Tibial nerve (tissue), 4 donors: ENCODE measurements at regions not wholly inside any gene's neighbourhood (a gene's known extent, or its start where the extent isn't known, plus 50 kb on each side); places are given as distances from the start of the nearest gene placed in this dataset.

ENCODE experiments used
- DNase-seq, 2 donors: peaks; one replicate each; pipeline ENCODE4 v3.0.0-alpha.2; 2019; ENCODE audit warnings: low spot score in 2 of 2
- H3K27ac ChIP-seq, 4 donors: fragments of 200-600 bp; sonication (generic) in 3 of 4; one replicate each; pipeline ENCODE4 v1.5.1; 2017 to 2019; ENCODE audit warnings: mild to moderate bottlenecking in 1 of 4
- H3K27me3 ChIP-seq, 2 donors: fragments of 200-600 bp; sonication (generic) in 1 of 2; one replicate each; pipeline versions ENCODE4 v1.5.1 to v1.6.0; 2017 to 2019
- H3K36me3 ChIP-seq, 3 donors: fragments of 200-600 bp; sonication (generic); one replicate each; pipeline ENCODE4 v1.5.1; 2018 to 2019
- H3K4me1 ChIP-seq, 4 donors: fragments of 200-600 bp; sonication (generic) in 3 of 4; one replicate each; pipeline ENCODE4 v1.5.1; 2017 to 2019
- H3K4me3 ChIP-seq, 4 donors: fragments of 200-600 bp; sonication (generic) in 3 of 4; one replicate each; pipeline ENCODE4 v1.5.1; 2017 to 2019; ENCODE audit warnings: mild to moderate bottlenecking in 1 of 4, moderate library complexity in 1 of 4
- H3K9me3 ChIP-seq, 4 donors: fragments of 200-600 bp; sonication (generic) in 3 of 4; one replicate each; pipeline ENCODE4 v1.5.1; 2017 to 2019
- EP300 ChIP-seq, 2 donors: sonication (generic); formaldehyde crosslinking; IDR thresholded peaks; one replicate each; pipeline ENCODE4 v1.6.1; 2017; ENCODE audit warnings: antibody characterized with exemption in 2 of 2, mild to moderate bottlenecking in 1 of 2
- POLR2A ChIP-seq, 2 donors: fragments of 450-650 bp; IDR thresholded peaks; one replicate each; pipeline ENCODE4 v1.6.1; 2017; ENCODE audit warnings: antibody characterized with exemption in 2 of 2, mild to moderate bottlenecking in 2 of 2, moderate library complexity in 2 of 2
- WGBS, 2 donors: methylation state at CpG; one replicate each; pipeline ENCODE4 v1.1.5; 2018; 5-methylcytosine and 5-hydroxymethylcytosine counted together
- TF ChIP-seq, protein P1 (sequence below), 5 experiments: fragments of 200-600 bp in 3 of 5; fragments of 450-650 bp in 2 of 5; sonication (generic) in 3 of 5; IDR thresholded peaks; one replicate each; pipeline ENCODE4 v1.5.1; 2016 to 2019; ENCODE audit warnings: antibody characterized with exemption in 5 of 5, mild to moderate bottlenecking in 3 of 5, moderate library complexity in 2 of 5

DNA sequence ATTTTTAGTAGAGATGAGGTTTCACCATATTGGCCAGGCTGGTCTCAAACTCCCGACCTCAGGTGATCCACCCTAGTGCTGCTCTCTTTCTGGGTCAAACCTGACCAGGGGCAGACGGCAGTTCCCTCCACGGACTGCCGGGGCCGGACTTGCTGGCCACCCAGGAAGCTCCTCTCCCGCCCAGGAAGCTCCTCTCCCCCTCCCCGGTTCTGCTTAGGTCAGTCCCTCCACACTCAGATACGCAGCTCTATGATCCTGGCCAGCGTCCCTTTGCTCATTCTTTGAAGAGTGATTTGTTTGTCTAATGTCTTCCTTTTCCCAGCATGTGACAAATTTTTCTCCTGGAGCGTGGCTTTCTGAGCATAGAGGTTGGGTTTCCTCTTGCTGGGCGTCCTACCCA, 125.3 kb upstream of the B3GAT1 start:
- H3K4me1 ChIP-seq = no peaks in the 10 kb centered on the region
- no peak for DNase-seq
- peaks cover 0 to 5% of the 10 kb centered on the region in 2 donors for H3K27me3 ChIP-seq
- H3K4me3 ChIP-seq = no peak overlapping the region
- TF ChIP-seq POLR2A (IDR thresholded peaks at IDR 0.05) (no peak), EP300 (IDR thresholded peaks at IDR 0.05) (no peak)
- TF ChIP-seq, protein P1, sequence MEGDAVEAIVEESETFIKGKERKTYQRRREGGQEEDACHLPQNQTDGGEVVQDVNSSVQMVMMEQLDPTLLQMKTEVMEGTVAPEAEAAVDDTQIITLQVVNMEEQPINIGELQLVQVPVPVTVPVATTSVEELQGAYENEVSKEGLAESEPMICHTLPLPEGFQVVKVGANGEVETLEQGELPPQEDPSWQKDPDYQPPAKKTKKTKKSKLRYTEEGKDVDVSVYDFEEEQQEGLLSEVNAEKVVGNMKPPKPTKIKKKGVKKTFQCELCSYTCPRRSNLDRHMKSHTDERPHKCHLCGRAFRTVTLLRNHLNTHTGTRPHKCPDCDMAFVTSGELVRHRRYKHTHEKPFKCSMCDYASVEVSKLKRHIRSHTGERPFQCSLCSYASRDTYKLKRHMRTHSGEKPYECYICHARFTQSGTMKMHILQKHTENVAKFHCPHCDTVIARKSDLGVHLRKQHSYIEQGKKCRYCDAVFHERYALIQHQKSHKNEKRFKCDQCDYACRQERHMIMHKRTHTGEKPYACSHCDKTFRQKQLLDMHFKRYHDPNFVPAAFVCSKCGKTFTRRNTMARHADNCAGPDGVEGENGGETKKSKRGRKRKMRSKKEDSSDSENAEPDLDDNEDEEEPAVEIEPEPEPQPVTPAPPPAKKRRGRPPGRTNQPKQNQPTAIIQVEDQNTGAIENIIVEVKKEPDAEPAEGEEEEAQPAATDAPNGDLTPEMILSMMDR (IDR thresholded peaks at IDR 0.05) = no peak
- H3K9me3 ChIP-seq = no peaks in the 10 kb centered on the region
- H3K36me3 ChIP-seq = no peaks in the 10 kb centered on the region
- H3K27ac ChIP-seq = no peak overlapping the region
- 40 to 51% methylated on average over 9 to 11 of the region's 11 CpGs for WGBS, 2 donors

DNA sequence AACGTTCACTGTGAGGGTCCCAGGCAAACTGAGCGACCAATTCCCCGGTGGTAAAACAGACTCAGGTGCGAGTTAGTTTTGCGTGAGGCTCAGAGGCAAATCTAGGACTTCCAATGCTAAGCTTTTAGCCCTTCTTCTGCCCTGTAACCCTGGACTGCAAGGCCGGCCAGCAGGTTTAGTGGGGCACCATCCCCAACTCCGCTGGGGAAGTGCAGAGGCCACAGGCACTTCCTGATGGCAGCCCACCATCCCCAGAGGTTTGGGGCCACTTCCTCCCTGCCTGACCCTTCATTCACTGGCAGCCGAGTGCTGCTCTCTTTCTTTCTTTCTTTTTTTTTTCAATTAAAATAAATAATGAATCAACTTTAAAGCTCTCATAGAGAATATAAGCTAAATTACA, 124.6 kb upstream of the B3GAT1 start:
- Histone ChIP-seq H3K4me1 (no peaks in the 10 kb centered on the region), H3K9me3 (no peaks in the 10 kb centered on the region), H3K36me3 (no peaks in the 10 kb centered on the region), H3K27me3 (peaks cover 0 to 5% of the 10 kb centered on the region in 2 donors), H3K4me3 (no peak overlapping the region), H3K27ac (no peak overlapping the region)
- DNase-seq = no peak
- no peak for TF ChIP-seq POLR2A (IDR thresholded peaks at IDR 0.05)
- WGBS, 2 donors = 49 to 62% methylated on average over 8 of the region's 8 CpGs

DNA sequence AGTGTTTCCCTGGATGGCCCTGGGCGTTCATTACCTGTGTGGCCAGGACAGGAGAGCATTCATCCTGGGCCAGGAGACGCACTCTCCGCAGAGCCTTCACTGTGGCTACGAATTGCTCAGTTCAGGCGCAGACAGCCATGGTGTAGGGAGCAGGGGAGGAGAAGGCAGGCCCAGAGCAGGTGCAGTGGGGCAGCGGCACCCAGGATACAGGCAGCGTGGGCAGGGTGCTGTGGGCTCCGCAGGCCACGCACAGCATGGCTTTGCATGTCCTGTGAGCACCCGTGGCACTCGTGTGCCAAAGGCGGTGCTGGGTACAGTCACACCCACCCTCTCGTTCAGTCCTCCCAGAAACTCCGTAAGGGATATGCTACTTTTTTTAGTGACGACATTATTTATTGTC, 124.2 kb upstream of the B3GAT1 start:
- no peaks in the 10 kb centered on the region for H3K36me3 ChIP-seq
- TF ChIP-seq EP300 (IDR thresholded peaks at IDR 0.05) = no peak
- TF ChIP-seq POLR2A (IDR thresholded peaks at IDR 0.05) = no peak
- TF ChIP-seq, protein P1 (IDR thresholded peaks at IDR 0.05) = no peak
- H3K4me1 ChIP-seq = no peaks in the 10 kb centered on the region
- H3K27me3 ChIP-seq = peaks cover 0 to 5% of the 10 kb centered on the region in 2 donors
- no peak for DNase-seq
- no peak overlapping the region for H3K27ac ChIP-seq
- no peak overlapping the region for H3K4me3 ChIP-seq
- no peaks in the 10 kb centered on the region for H3K9me3 ChIP-seq
- 70 to 81% methylated on average over 15 of the region's 15 CpGs for WGBS, 2 donors

DNA sequence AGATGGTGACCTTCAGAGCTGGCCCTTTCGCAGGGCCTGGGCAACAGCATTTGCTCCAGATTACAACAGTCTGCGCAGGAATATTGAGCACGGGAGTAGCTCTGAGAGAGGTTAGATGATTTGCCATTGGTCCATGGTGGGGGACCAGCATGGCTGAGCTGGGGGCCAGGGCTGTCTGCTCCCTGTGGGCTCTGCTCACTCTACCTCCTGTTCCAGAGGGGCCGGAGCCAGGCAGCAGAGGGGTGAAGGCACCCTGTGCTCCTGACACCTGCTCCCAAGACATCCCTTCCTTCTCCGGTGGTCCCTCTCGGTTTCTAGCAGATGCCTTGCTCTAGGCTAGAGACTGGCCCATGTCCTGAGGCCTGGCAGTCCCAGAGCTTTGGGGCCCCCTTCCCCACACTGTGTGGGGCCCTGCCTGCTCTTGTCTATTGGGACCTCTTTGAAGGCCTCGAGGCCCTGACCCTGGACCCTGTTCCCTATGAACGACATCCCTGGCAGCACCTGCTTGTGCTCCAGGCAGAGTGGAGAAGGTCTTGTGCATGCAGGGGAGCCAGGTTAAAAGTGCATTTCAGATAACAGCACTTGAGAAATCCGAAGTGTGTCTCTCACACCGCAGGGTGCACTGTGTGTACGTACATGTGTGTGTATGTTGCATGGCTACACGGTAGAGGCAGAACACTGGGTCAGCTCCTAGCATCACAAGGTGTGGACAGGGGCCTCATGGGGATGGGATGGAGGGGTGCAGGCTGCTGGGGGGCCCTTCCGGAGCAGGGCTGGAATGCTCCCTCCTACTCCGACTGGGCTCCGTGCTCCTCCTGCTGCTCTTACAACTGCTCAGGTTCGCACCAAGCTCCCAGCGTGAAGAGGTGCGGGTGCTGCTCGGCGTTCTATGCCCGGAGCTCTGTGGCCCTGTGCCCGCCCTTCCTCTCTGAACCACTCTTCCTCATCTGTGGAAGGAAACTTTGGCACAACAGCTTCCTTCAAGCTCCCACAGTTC, 123.3 kb upstream of the B3GAT1 start:
- TF ChIP-seq EP300 (IDR thresholded peaks at IDR 0.05) (no peak), POLR2A (IDR thresholded peaks at IDR 0.05) (no peak)
- TF ChIP-seq, protein P1 (IDR thresholded peaks at IDR 0.05) = no peak
- no peak for DNase-seq
- Histone ChIP-seq H3K36me3 (no peaks in the 10 kb centered on the region), H3K27ac (no peak overlapping the region), H3K4me3 (no peak overlapping the region), H3K27me3 (peaks cover 0 to 5% of the 10 kb centered on the region in 2 donors), H3K9me3 (no peaks in the 10 kb centered on the region), H3K4me1 (no peaks in the 10 kb centered on the region)
- 80 to 87% methylated on average over 17 to 20 of the region's 22 CpGs for WGBS, 2 donors

DNA sequence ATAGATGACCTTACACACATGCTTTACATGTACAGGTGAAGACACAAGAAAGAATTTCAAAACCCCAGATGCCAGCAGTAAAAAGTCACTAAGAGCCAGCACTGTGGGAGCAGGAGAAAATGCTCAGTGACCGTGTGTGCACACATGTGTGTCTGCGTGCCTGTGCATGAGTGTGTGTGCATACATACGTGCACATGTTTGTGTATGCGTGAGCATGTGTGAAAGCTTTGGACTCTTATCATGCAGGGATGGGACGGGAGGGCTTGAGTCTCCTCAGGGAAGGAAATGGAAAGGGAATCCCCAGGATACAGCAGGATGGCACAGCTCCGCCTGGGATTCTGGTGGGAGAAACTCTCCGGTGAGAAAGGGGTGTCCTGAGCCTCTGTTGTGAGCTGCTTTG, 121.5 kb upstream of the B3GAT1 start:
- Histone ChIP-seq H3K9me3 (no peaks in the 10 kb centered on the region), H3K4me3 (no peak overlapping the region), H3K4me1 (no peaks in the 10 kb centered on the region), H3K36me3 (no peaks in the 10 kb centered on the region), H3K27me3 (peaks cover 0 to 5% of the 10 kb centered on the region in 2 donors), H3K27ac (no peak overlapping the region)
- no peak for DNase-seq
- WGBS, 2 donors = 82 to 86% methylated on average over 7 of the region's 7 CpGs
- TF ChIP-seq POLR2A (IDR thresholded peaks at IDR 0.05) (no peak), EP300 (IDR thresholded peaks at IDR 0.05) (no peak)
- TF ChIP-seq, protein P1 (IDR thresholded peaks at IDR 0.05) = no peak
